Effector memory CD4-positive, alpha-beta T cell (primary cell): ENCODE measurements at regions not wholly inside any gene's neighbourhood (a gene's known extent, or its start where the extent isn't known, plus 50 kb on each side); places are given as distances from the start of the nearest gene placed in this dataset.
"Not testable (repeated sequence)": the region's sequence is repeated elsewhere in the genome, so short reads cannot be mapped to it uniquely, and the experiment has no call there.

Experiments used
- DNase-seq, 3 donors: peaks; one replicate each; pipeline ENCODE4 v3.0.0-alpha.2; 2020
- H3K27ac ChIP-seq: 2 replicates; pipeline ENCODE4 v1.7.0; 2013; ENCODE audit warnings: mild to moderate bottlenecking, low read length, moderate library complexity; ENCODE audit not compliant: insufficient read depth, poor library complexity, severe bottlenecking
- H3K27me3 ChIP-seq: replicated peaks from 2 replicates; pipeline ENCODE4 v1.7.0; 2013; ENCODE audit warnings: mild to moderate bottlenecking, low read length; ENCODE audit not compliant: insufficient read depth, control insufficient read depth, poor library complexity, severe bottlenecking
- H3K36me3 ChIP-seq: 2 replicates; pipeline ENCODE4 v1.7.0; 2013; ENCODE audit warnings: mild to moderate bottlenecking, low read length, moderate library complexity; ENCODE audit not compliant: control insufficient read depth, insufficient read depth
- H3K4me1 ChIP-seq: 2 replicates; pipeline ENCODE4 v1.7.0; 2013; ENCODE audit warnings: low read length, mild to moderate bottlenecking; ENCODE audit not compliant: control insufficient read depth, insufficient read depth, poor library complexity, severe bottlenecking
- H3K4me3 ChIP-seq: 2 replicates; pipeline ENCODE4 v1.7.0; 2013; ENCODE audit warnings: low read length, low read depth, mild to moderate bottlenecking; ENCODE audit not compliant: insufficient read depth, poor library complexity, severe bottlenecking
- H3K9me3 ChIP-seq: 2 replicates; pipeline ENCODE4 v1.7.0; 2013; ENCODE audit warnings: mild to moderate bottlenecking, low read length, moderate library complexity; ENCODE audit not compliant: control insufficient read depth

- H3K36me3 ChIP-seq = no peaks in the 10 kb centered on the region
- no peak overlapping the region for H3K4me3 ChIP-seq
- no peaks in the 10 kb centered on the region for H3K9me3 ChIP-seq
- no peak for DNase-seq
- H3K4me1 ChIP-seq = no peaks in the 10 kb centered on the region
- H3K27ac ChIP-seq = no peak overlapping the region
- no peaks in the 10 kb centered on the region for H3K27me3 ChIP-seq
These were observed 911.2 kb downstream of the MCTP2 start for GRCh38 chr15:95142531-95142930.

DNA sequence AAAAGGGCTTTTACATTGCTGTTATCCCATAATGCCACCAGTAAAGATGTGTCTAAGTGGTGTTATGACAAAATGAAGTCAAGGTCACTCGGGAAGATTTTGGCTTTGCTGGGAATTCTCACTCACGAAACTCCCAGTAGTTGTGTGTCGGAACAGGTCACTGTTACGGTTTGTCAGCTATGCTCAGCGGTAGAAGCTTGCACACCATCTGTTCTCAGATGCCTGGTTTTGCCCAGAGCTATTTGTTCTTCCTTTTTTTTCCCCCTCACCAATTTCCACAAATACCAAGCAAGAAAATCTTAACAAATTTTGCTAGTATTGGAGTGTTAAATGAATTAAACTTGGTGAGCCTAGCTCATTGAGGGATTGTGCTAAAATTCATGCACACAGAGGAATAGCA, 915.1 kb downstream of the MCTP2 start:
- Histone ChIP-seq H3K9me3 (no peaks in the 10 kb centered on the region), H3K36me3 (no peaks in the 10 kb centered on the region), H3K4me3 (no peak overlapping the region), H3K27ac (no peak overlapping the region), H3K27me3 (no peaks in the 10 kb centered on the region), H3K4me1 (no peaks in the 10 kb centered on the region)
- no peak for DNase-seq

DNA sequence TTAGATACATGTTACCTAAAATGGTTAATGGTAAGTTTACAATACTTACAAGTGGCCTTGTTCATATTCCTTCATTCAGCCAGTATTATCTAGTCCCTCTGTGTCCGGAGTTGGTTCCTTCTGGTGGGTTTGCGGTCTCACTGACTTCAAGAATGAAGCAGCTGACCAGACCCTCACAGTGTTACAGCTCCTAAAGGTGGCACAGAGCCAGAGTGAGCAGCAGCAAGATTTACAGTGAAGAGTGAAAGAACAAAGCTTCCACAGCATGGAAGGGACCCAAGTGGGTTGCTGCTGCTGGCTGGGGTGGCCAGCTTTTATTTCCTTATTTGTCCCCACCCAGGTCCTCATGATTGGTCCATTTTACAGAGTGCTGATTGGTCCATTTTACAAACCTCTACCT, 916.8 kb downstream of the MCTP2 start:
- H3K27ac ChIP-seq = no peak overlapping the region
- H3K27me3 ChIP-seq = no peaks in the 10 kb centered on the region
- no peaks in the 10 kb centered on the region for H3K4me1 ChIP-seq
- DNase-seq = no peak
- no peak overlapping the region for H3K4me3 ChIP-seq
- no peaks in the 10 kb centered on the region for H3K36me3 ChIP-seq
- no peaks in the 10 kb centered on the region for H3K9me3 ChIP-seq

DNA sequence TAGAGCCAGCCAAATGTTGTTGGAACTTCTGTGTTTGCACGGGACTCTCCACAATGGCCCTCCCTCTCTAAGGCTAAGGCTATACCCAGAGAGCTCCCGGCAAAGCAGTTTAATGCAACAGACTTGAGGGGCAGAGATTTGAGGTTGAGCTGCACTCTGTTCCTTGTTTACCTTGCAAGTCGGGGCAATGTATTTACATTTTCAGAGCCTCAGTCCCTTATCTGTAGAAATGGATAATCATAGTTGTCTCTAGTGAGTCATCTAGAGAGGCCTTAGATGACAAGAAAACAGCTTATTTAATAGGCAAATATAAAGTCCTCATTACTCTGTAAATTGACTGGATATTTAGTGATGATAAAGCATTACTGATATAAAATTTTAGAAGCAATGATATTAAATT, 917.7 kb downstream of the MCTP2 start:
- Histone ChIP-seq H3K27ac (no peak overlapping the region), H3K27me3 (no peaks in the 10 kb centered on the region), H3K4me3 (no peak overlapping the region), H3K4me1 (no peaks in the 10 kb centered on the region), H3K9me3 (no peaks in the 10 kb centered on the region), H3K36me3 (no peaks in the 10 kb centered on the region)
- DNase-seq = no peak

GRCh38 chr15:95149771-95150170, 918.4 kb downstream of the MCTP2 start:
- no peak overlapping the region for H3K4me3 ChIP-seq
- no peak for DNase-seq
- H3K4me1 ChIP-seq = no peaks in the 10 kb centered on the region
- no peaks in the 10 kb centered on the region for H3K36me3 ChIP-seq
- no peak overlapping the region for H3K27ac ChIP-seq
- no peaks in the 10 kb centered on the region for H3K9me3 ChIP-seq
- no peaks in the 10 kb centered on the region for H3K27me3 ChIP-seq

GRCh38 chr15:95150466-95150865, 919.1 kb downstream of the MCTP2 start:
- H3K27me3 ChIP-seq = no peaks in the 10 kb centered on the region
- H3K27ac ChIP-seq = no peak overlapping the region
- H3K4me1 ChIP-seq = no peaks in the 10 kb centered on the region
- no peak for DNase-seq
- no peak overlapping the region for H3K4me3 ChIP-seq
- no peaks in the 10 kb centered on the region for H3K36me3 ChIP-seq
- H3K9me3 ChIP-seq = no peaks in the 10 kb centered on the region

GRCh38 chr15:95152741-95153140, 921.4 kb downstream of the MCTP2 start:
- H3K36me3 ChIP-seq = no peaks in the 10 kb centered on the region
- H3K4me3 ChIP-seq = no peak overlapping the region
- no peaks in the 10 kb centered on the region for H3K9me3 ChIP-seq
- DNase-seq = no peak
- H3K4me1 ChIP-seq = no peaks in the 10 kb centered on the region
- no peak overlapping the region for H3K27ac ChIP-seq
- no peaks in the 10 kb centered on the region for H3K27me3 ChIP-seq

- H3K4me1 ChIP-seq, H3K9me3 ChIP-seq, H3K27me3 ChIP-seq, H3K4me3 ChIP-seq, H3K36me3 ChIP-seq, H3K27ac ChIP-seq, DNase-seq: not testable (repeated sequence)
These were observed 921.8 kb downstream of the MCTP2 start for GRCh38 chr15:95153201-95153600.

DNA sequence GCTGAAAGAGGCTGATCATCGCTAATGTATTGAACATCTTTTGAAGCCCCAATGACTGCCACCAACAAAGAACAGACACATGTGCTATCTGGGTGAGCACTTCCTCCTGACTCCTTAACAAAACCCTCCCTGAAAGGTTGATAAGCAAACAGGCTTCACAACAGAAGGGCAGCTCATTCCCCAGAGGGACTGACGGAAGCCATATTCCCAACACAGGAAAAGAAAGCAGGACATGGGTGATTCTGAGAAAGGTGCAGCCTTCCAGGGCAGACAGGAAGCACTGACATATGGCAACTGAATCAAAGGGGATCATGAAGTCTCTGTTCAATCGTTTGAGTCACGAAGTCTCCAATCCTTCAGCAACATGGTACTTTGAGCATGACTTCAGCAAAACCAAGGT, 929.0 kb downstream of the MCTP2 start:
- Histone ChIP-seq H3K36me3 (no peaks in the 10 kb centered on the region), H3K27me3 (no peaks in the 10 kb centered on the region), H3K9me3 (no peaks in the 10 kb centered on the region), H3K27ac (no peak overlapping the region), H3K4me3 (no peak overlapping the region), H3K4me1 (no peaks in the 10 kb centered on the region)
- no peak for DNase-seq

DNA sequence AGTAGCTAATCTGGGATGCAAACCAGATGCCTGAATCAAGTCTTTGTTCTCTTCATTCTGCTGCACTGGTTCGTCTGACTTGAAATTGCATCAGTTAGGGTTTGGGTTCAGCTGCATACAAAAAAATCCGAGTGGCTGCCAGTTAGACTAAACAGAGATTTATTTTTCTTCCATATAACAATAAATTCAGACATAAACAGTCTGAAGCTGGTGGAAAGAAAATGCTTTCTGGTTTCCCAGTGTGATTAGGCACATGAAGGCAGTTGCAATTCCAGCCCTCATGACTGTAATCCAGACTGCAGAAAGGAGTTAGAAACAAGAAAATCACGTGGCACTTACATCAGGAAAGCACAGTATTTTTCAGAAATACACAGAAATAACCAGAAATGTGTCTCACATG, 930.7 kb downstream of the MCTP2 start:
- no peak overlapping the region for H3K27ac ChIP-seq
- H3K9me3 ChIP-seq = no peaks in the 10 kb centered on the region
- no peaks in the 10 kb centered on the region for H3K36me3 ChIP-seq
- no peaks in the 10 kb centered on the region for H3K4me1 ChIP-seq
- H3K27me3 ChIP-seq = no peaks in the 10 kb centered on the region
- no peak overlapping the region for H3K4me3 ChIP-seq
- DNase-seq = no peak

- DNase-seq = no peak
- H3K4me1 ChIP-seq = no peaks in the 10 kb centered on the region
- no peaks in the 10 kb centered on the region for H3K27me3 ChIP-seq
- H3K4me3 ChIP-seq = no peak overlapping the region
- no peaks in the 10 kb centered on the region for H3K36me3 ChIP-seq
- no peak overlapping the region for H3K27ac ChIP-seq
- no peaks in the 10 kb centered on the region for H3K9me3 ChIP-seq
These were observed 931.2 kb downstream of the MCTP2 start for GRCh38 chr15:95162531-95162930.
